Left lobe of liver (tissue), 2 donors: ENCODE measurements at regions not wholly inside any gene's neighbourhood (a gene's known extent, or its start where the extent isn't known, plus 50 kb on each side); places are given as distances from the start of the nearest gene placed in this dataset.
A peak's percentile ranks its signal among the peaks of the same experiment; 100 is the strongest.

Source experiments
- ATAC-seq: fragments of 200-7000 bp; cut with Tn5 transposase; one replicate; pipeline ENCODE4 v1.9.1; 2020; ENCODE audit warnings: mild to moderate bottlenecking, moderate library complexity
- DNase-seq: peaks from one replicate; pipeline ENCODE4 v3.0.0-alpha.2; 2020; ENCODE audit warnings: low spot score
- donor health status: DM: no; HTN: no; CAD: no; lungs with moderate emphysema.
- donor health status: DM: no; HTN: yes; CAD: no.

DNA sequence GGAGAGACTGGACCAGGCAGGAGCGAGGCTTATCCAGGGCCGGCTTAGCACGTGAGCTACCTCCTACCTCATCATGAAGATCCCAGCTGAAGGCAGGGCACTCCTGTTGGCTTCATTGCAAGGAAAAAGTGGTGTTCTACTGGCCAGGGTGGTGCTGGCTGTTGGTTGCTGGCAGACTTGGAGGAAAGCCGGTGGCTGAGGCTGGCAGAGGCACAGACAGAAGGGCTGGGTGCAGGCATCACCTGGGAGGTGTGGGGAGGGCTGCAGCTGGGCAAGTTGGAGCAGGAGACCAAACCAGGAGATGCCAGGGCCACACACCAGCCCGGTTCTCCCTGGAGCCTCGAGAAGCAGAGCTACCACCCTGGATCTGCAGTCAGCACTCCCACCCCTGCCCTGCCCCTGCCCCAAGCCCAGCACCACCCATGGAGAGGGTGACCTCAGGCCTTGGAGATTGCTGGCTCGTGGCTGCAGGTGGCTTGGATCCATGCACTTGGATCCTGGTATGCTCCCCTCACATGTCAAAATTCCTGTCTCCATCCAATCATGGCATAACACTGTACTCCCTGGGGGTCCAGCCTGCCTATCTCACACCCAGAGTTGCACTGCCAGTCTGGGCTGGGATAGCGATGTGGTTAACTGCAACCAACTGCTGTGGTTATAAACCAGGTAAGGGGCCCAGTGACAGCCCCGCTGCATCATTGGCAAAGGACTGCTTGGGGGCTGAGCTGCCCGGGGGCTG is 49.7 kb downstream of the GLI2 start:
- no peak for DNase-seq
- no peak for ATAC-seq

- ATAC-seq (no peak), DNase-seq (no peak)
These were observed 50.6 kb downstream of the GLI2 start for GRCh38 chr2:120786038-120786960.

DNA sequence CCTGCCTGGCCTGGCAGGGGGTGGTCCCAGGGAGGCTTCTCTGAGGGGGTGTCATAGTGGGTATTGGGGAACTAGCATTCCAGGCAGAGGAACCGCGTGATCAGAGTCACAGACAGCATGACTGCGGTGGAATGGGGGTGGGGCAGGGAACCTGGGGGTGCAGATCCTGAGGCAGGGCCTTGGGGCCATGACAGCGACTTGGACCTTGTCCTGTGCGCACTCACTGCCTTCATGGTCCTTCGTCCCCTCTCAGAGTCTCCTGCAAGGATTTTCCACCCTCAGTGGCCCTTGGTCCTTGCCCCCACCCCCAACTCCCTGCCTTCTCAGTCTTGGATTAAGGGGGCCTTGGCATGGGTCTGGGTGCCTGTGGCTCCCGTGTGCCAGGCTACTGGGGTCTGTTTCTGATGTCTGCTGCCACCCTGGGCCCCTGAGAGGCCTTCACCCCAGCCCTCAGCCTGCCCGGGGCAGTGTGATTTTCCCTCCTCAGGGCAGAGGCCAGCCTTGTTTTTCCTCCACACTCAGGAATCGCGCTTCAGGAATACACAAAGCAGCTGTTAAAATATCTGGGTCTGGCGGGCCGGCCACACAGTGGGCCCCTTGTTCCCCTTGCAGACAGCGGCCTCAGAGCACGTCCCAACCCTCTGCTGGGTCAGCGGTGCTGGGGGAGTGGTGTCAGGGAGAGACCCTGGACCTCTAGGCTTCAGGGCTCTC is 51.6 kb downstream of the GLI2 start:
- no peak for DNase-seq
- ATAC-seq, result no peak

DNA sequence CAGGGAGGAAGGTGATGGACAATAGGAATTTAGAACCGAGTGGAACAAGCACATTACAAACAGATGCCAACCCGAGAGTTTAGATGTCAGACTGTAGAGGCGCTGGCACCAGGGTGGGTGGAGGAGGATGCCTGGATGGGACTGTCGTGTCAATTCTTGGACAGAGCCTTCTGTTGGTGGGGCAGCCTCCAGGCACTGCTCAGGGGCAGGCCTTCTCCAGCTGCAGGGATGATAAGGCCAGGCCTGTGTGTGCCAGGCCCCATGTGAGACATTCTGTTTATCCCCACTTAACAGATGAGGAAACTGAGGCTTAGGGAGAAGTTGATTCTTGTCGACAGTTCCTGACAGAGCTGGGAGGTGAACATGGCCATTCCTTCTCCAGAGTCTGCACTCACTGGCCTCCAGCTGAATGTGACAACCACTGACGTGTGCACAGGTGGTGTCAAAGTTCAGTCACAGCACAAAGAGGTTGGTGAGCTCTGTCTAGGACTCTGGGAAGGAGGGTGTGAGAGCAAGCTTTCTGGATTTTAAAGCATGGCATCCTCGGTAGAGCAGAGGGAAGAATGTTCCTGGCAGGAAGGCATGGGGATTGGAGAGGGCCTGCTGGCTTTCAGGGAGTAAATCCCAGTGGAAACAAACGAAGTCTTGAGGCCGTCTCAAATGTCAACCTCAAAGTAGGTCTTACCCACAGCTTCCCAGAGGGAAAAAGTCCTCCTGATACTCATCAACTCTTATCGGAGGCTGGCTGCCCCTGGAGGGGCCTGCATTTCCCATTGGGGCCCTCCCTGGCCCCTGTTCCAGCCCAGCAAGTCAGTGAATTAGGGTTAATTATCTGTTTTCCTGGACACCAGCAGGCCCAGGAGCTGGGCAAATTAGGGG is 52.4 kb downstream of the GLI2 start:
- DNase-seq (no peak), ATAC-seq (peak; percentile 79)

DNA sequence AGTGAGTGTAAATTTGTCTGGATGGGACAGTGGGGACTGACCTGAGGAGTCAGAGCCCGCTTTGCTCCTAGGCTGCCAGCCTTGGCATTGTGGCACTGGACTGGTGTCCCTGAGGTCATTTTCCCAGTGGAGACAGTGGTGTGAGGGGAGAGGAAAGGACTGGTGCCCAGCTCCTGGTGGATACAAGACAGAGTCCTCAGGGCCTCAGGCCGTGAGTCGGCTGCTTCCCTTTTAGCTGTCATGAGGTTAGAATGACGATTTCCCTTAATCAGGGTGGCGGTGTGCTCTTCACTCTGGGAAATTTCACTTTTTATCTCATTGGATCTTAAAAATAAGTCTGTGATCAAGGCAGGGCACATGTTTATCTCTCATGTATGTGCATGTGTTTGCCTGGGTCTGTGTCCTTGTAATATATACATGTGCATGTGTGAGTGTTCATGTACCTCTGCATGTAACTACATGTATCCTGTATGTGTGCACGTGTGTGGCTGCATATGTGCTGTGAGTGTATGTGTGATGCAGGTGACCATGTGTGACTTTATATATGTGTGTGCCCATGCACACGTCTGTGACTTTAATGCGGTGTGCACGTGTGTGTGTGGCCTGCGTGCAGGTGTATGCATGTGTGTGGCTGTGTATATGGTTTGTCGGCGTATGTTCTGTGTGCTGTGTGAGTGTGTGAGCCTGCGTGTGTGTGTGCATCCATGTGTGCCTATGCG is 55.7 kb downstream of the GLI2 start:
- no peak for DNase-seq
- ATAC-seq, result no peak

DNA sequence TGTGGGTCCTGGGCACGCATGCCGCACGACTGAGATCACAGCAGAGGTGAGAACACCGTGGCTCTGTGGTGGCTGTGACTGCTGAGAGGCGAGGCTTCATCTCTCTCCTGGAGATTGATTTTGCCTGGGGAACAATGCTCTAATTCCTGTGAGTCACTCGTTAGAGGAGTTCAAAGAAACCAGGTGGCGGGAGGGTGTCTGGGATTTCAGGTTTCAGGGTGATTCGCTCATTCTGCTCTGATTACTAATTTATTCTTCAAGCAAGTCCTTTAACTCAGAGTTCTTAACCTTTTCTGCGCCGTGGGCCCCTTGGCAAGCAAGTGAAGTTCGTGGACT is 56.3 kb downstream of the GLI2 start:
- ATAC-seq (no peak), DNase-seq (no peak)

GRCh38 chr2:120793682-120794403 is 58.2 kb downstream of the GLI2 start:
- ATAC-seq (no peak), DNase-seq (no peak)

- ATAC-seq (no peak), DNase-seq (no peak)
These were observed 59.0 kb downstream of the GLI2 start for GRCh38 chr2:120794716-120795115.

DNA sequence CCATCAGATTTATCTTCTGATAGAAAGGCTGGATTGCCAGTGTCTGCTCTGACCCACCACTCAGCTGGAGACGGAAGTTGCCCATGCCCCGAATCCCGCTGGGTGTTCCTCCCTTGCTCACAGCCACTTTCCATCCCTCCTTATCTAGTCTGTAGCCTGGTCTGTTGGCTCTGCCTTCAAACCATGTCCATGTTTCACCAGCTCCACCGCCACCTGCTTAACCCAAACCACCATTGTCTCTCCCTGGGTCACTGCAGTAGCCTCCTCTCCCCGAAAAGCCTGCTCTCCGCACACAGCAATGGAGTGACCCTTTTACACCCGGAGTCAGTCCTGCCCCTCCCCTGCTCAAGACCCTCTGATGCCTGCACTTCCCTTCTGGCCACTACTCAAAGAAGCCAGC is 60.4 kb downstream of the GLI2 start:
- ATAC-seq, result no peak

DNA sequence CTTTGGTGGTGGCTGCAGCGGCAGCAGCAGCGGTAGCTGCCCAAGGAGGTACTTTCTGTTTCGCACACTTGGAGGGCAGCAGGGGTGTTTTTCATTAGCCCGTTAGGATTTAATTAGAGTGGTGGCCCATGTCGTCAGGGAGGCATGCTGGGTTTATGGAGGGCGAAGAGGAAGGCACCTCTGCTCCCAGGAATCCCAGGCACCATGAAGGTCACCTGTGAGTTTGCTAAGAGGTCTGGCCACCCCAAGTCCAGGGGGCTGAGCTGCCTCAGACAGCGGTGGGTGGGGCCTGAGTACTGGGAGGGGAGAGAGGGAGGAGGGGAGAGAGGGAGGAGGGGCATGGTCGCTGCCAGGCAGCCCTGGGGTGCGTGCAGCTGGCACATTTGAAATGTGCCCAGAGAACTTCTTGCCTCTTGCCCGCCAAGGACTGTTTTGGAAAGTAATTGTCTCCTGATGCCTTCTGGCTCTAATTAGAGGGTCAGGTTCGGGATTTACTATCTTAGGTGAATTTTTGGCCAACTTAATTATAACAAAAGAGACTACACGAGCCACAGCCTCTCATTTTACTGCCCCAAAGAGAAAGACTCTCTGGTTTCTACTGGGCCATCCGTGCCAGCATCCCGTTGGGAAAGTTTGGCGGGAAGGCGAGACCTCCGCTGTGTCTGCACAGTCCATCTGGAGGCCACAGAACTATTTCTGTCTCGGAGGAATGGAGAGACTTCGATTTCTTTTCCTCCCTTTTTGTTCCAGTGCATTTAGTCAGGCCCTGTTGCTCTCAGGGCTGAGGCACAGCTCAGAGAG is 62.0 kb downstream of the GLI2 start:
- DNase-seq (no peak), ATAC-seq (no peak)

More for the DNA sequence above, 60.4 kb downstream of the GLI2 start:
- no peak for DNase-seq

GRCh38 chr2:120798567-120799247 is 63.0 kb downstream of the GLI2 start:
- no peak for DNase-seq
- ATAC-seq, result no peak

DNA sequence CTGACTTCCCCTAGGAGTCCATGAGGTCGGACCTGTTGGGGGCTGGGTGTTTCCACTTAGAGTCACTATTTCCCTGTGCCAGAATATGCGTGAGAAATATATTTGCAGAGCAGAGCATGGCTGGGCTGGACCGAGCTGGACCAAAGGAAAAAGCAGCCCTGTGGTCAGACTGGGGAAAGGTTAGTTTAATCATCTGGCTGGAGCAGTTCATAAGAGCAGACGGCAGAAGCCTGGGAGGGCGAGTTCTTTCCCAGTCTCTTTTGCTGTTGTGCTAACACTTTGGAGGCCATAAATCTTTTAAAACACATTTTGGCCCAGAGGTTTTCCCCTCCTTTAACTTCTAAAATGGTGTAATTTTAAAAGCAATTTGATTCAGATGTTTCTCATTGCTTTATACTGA is 66.5 kb downstream of the GLI2 start:
- ATAC-seq (no peak), DNase-seq (no peak)

DNA sequence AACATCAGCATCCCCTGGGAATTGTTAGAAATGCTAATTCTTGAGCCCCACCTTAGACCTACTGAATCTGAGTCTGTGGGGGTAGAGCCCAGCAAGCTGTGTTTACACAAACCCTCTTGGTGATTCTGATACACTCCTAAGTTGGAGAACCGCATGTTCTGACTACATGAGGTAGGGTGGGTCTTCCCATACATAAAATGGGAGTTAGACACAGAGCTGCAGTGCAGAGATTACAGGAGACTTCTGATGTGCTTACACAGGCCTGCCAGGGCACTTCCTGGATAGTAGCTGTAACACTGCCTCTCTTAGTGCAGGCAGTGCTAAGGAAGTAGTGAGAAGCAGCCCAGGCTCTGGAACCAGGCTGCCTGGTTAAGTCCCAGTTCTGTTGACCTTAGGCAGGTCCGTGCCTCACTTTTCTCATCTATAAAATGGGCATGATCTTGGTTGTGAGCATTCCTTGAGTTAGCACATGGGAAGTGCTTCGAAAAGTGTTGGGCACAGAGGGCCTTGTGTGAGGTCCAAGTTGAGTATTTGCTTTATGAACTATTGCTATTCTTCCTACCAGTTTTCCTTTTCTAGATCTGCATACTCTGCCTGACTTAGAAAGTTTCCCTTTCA is 67.3 kb downstream of the GLI2 start:
- ATAC-seq, result no peak
- DNase-seq, result no peak

GRCh38 chr2:120803764-120804335 is 68.2 kb downstream of the GLI2 start:
- DNase-seq (no peak), ATAC-seq (no peak)

GRCh38 chr2:120804459-120804858 is 68.8 kb downstream of the GLI2 start:
- no peak for ATAC-seq
- no peak for DNase-seq

GRCh38 chr2:120805011-120805410 is 69.3 kb downstream of the GLI2 start:
- DNase-seq (no peak), ATAC-seq (no peak)

GRCh38 chr2:120805602-120806001 is 69.9 kb downstream of the GLI2 start:
- no peak for DNase-seq
- no peak for ATAC-seq
